H1 (cell line): ENCODE measurements at regions not wholly inside any gene's neighbourhood (a gene's known extent, or its start where the extent isn't known, plus 50 kb on each side); places are given as distances from the start of the nearest gene placed in this dataset.

ENCODE experiments used
- CTCF ChIA-PET: fragments of 300-600 bp; sonication (Branson Sonifier 250); formaldehyde crosslinking; loops from one replicate; lab custom pipeline; 2021; ENCODE audit not compliant: partially characterized antibody; lab: Charles Lee
- POLR2A ChIA-PET: fragments of 300-600 bp; sonication (Branson Sonifier 250); formaldehyde crosslinking; loops from one replicate; lab custom pipeline; 2021; ENCODE audit warnings: inconsistent platforms; ENCODE audit not compliant: partially characterized antibody; lab: Charles Lee
- DNase-seq, 2 experiments: peaks; one replicate each; pipeline versions ENCODE4 v3.0.0 to v3.0.0-alpha.2; 2010 to 2022; ENCODE audit warnings: low spot score in 2 of 2, low read depth in 1 of 2, mixed read lengths in 1 of 2
- FAIRE-seq: peaks from 2 replicates; lab custom pipeline; 2011; peaks lifted over from hg19 to GRCh38; lab: Jason Lieb, UNC
- H2AFZ ChIP-seq: 2 replicates; pipeline ENCODE4 v1.8.1; 2012; ENCODE audit warnings: low read length, inconsistent platforms
- H2AK5ac ChIP-seq: 2 replicates; pipeline ENCODE4 v1.6.1; 2013; ENCODE audit warnings: low read depth, low read length
- H2BK120ac ChIP-seq: replicated peaks from 2 replicates; pipeline ENCODE3; 2013; ENCODE audit warnings: low read depth, low read length, inconsistent platforms
- H2BK12ac ChIP-seq: 2 replicates; pipeline ENCODE4 v1.6.1; 2013; ENCODE audit warnings: low read depth, low read length
- H2BK15ac ChIP-seq: 2 replicates; pipeline ENCODE4 v1.6.1; 2013; ENCODE audit warnings: low read length
- H2BK20ac ChIP-seq: 2 replicates; pipeline ENCODE4 v1.6.1; 2013; ENCODE audit warnings: low read length
- H2BK5ac ChIP-seq: 2 replicates; pipeline ENCODE4 v1.6.1; 2013; ENCODE audit warnings: low read depth, low read length
- H3K14ac ChIP-seq: 2 replicates; pipeline ENCODE4 v1.6.1; 2013; ENCODE audit warnings: inconsistent platforms; ENCODE audit not compliant: insufficient read length
- H3K18ac ChIP-seq: 2 replicates; pipeline ENCODE4 v1.6.1; 2013; ENCODE audit warnings: low read length; ENCODE audit errors: extremely low read depth
- H3K23ac ChIP-seq: 2 replicates; pipeline ENCODE4 v1.6.1; 2013; ENCODE audit warnings: inconsistent platforms; ENCODE audit not compliant: insufficient read length
- H3K23me2 ChIP-seq: 2 replicates; pipeline ENCODE4 v1.6.1; 2013; ENCODE audit warnings: low read depth, low read length
- H3K27ac ChIP-seq: 2 replicates; pipeline ENCODE4 v1.6.1; 2011; ENCODE audit warnings: low read depth, low read length, inconsistent platforms
- H3K27me3 ChIP-seq, 4 experiments: replicated peaks in 1 of 4; 1 replicate in 1 of 4; 2 replicates in 3 of 4; pipeline versions ENCODE4 v1.6.1 to v1.8.1; 2011 to 2013; ENCODE audit warnings: low read length in 3 of 4, mild to moderate bottlenecking in 3 of 4, inconsistent platforms in 2 of 4, mixed read lengths in 2 of 4, moderate library complexity in 1 of 4; ENCODE audit not compliant: control insufficient read depth in 3 of 4, insufficient read depth in 3 of 4; ENCODE audit errors: extremely low read depth in 1 of 4
- H3K36me3 ChIP-seq, 4 experiments: 2 replicates each; pipeline versions ENCODE4 v1.6.1 to v1.8.1; 2011 to 2013; ENCODE audit warnings: mild to moderate bottlenecking in 4 of 4, low read length in 3 of 4, moderate library complexity in 2 of 4, control low read depth in 1 of 4, inconsistent platforms in 1 of 4; ENCODE audit not compliant: insufficient read depth in 4 of 4, control insufficient read depth in 2 of 4
- H3K4ac ChIP-seq: replicated peaks from 2 replicates; pipeline ENCODE3; 2013; ENCODE audit warnings: low read length, low read depth, mixed read lengths, inconsistent platforms; ENCODE audit not compliant: insufficient read length
- H3K4me1 ChIP-seq, 4 experiments: replicated peaks in 1 of 4; 1 replicate in 1 of 4; 2 replicates in 3 of 4; pipeline versions ENCODE4 v1.6.1 to v1.8.1; 2011 to 2013; ENCODE audit warnings: low read length in 3 of 4, inconsistent platforms in 2 of 4, mixed read lengths in 1 of 4; ENCODE audit not compliant: insufficient read depth in 4 of 4, control insufficient read depth in 3 of 4
- H3K4me2 ChIP-seq, 2 experiments: 2 replicates each; pipeline versions ENCODE4 v1.6.1 to v1.8.1; 2011 to 2013; ENCODE audit warnings: low read depth in 2 of 2, low read length in 2 of 2, control low read depth in 1 of 2, inconsistent platforms in 1 of 2, mild to moderate bottlenecking in 1 of 2; ENCODE audit not compliant: insufficient read depth in 1 of 2
- H3K4me3 ChIP-seq, 4 experiments: fragments of 200-600, 300-600 bp in 1 of 4; sonication (generic), shearing (Covaris generic), sonication (Bioruptor Twin) in 1 of 4; 2 replicates each; pipeline versions ENCODE4 v1.5.1 to v1.8.1; 2011 to 2016; ENCODE audit warnings: low read length in 4 of 4, low read depth in 3 of 4, control low read depth in 2 of 4, inconsistent platforms in 2 of 4, mild to moderate bottlenecking in 2 of 4, mixed read lengths in 1 of 4, moderate library complexity in 1 of 4; ENCODE audit not compliant: insufficient read depth in 2 of 4; ENCODE audit errors: extremely low read depth in 1 of 4
- H3K56ac ChIP-seq: replicated peaks from 2 replicates; pipeline ENCODE3; 2013; ENCODE audit warnings: low read depth, mild to moderate bottlenecking, mixed read lengths, low read length, inconsistent platforms; ENCODE audit not compliant: insufficient read length
- H3K79me1 ChIP-seq: 2 replicates; pipeline ENCODE4 v1.6.1; 2013; ENCODE audit warnings: low read depth, low read length, control low read depth
- H3K79me2 ChIP-seq, 2 experiments: 2 replicates each; pipeline versions ENCODE4 v1.6.1 to v1.8.1; 2012 to 2013; ENCODE audit warnings: low read length in 2 of 2, mild to moderate bottlenecking in 2 of 2, inconsistent platforms in 1 of 2; ENCODE audit not compliant: insufficient read depth in 2 of 2, control insufficient read depth in 1 of 2
- H3K9ac ChIP-seq, 4 experiments: replicated peaks in 1 of 4; 1 replicate in 1 of 4; 2 replicates in 3 of 4; pipeline versions ENCODE4 v1.6.1 to v1.8.1; 2011 to 2013; ENCODE audit warnings: low read depth in 3 of 4, low read length in 3 of 4, control low read depth in 2 of 4, mild to moderate bottlenecking in 2 of 4, moderate library complexity in 2 of 4, inconsistent platforms in 1 of 4; ENCODE audit errors: extremely low read depth in 1 of 4
- H3K9me3 ChIP-seq, 2 experiments: 2 replicates each; pipeline versions ENCODE4 v1.6.1 to v1.8.1; 2012 to 2013; ENCODE audit warnings: mild to moderate bottlenecking in 2 of 2, moderate library complexity in 2 of 2, control low read depth in 1 of 2, inconsistent platforms in 1 of 2, low read depth in 1 of 2, low read length in 1 of 2, mixed read lengths in 1 of 2; ENCODE audit not compliant: insufficient read depth in 2 of 2
- H4K20me1 ChIP-seq, 2 experiments: replicated peaks in 1 of 2; 2 replicates each; pipeline versions ENCODE3 to v1.8.1; 2011 to 2013; ENCODE audit warnings: inconsistent platforms in 2 of 2, low read length in 2 of 2, mild to moderate bottlenecking in 1 of 2; ENCODE audit not compliant: insufficient read depth in 2 of 2, control insufficient read depth in 1 of 2
- H4K5ac ChIP-seq: 2 replicates; pipeline ENCODE4 v1.6.1; 2013; ENCODE audit warnings: low read length, low read depth, mixed read lengths, inconsistent platforms; ENCODE audit not compliant: insufficient read length
- H4K8ac ChIP-seq: 2 replicates; pipeline ENCODE4 v1.8.0; 2013; ENCODE audit warnings: mild to moderate bottlenecking, moderate library complexity, low read length, inconsistent platforms; ENCODE audit not compliant: insufficient read depth; ENCODE audit errors: extremely low read depth
- H4K91ac ChIP-seq: replicated peaks from 2 replicates; pipeline ENCODE3; 2013; ENCODE audit warnings: low read length, mixed read lengths, inconsistent platforms; ENCODE audit not compliant: insufficient read length
- BRCA1 ChIP-seq: IDR thresholded peaks from 2 replicates; pipeline ENCODE4 v1.6.1; 2012; ENCODE audit warnings: low read depth, low read length, improper control_type of control experiment
- CTCF ChIP-seq, 3 experiments: IDR thresholded peaks; 1 replicate in 2 of 3; 2 replicates in 1 of 3; pipeline versions ENCODE4 v1.5.1 to v1.6.1; 2011; ENCODE audit warnings: low read length in 3 of 3, mild to moderate bottlenecking in 3 of 3, inconsistent platforms in 2 of 3, low read depth in 1 of 3, moderate library complexity in 1 of 3; ENCODE audit not compliant: insufficient read depth in 1 of 3; ENCODE audit errors: control extremely low read depth in 1 of 3
- EZH2 ChIP-seq: fragments of 200-600 bp; sonication (generic); IDR thresholded peaks from 2 replicates; pipeline ENCODE4 v1.7.1; 2012; ENCODE audit warnings: low read depth, mild to moderate bottlenecking, moderate library complexity, low read length, inconsistent platforms; ENCODE audit not compliant: severe bottlenecking
- GTF2F1 ChIP-seq: IDR thresholded peaks from 2 replicates; pipeline ENCODE4 v1.6.1; 2012; ENCODE audit warnings: low read depth, low read length, improper control_type of control experiment, borderline replicate concordance
- JUND ChIP-seq: IDR thresholded peaks from 2 replicates; pipeline ENCODE4 v1.6.1; 2011; ENCODE audit warnings: mild to moderate bottlenecking, improper control_type of control experiment, low read length
- NANOG ChIP-seq: IDR thresholded peaks from 2 replicates; pipeline ENCODE4 v1.6.1; 2011; ENCODE audit warnings: low read length, low read depth, mild to moderate bottlenecking, inconsistent platforms; ENCODE audit not compliant: insufficient read depth, poor library complexity, severe bottlenecking
- SP2 ChIP-seq: IDR thresholded peaks from 2 replicates; pipeline ENCODE4 v1.6.1; 2012; ENCODE audit warnings: mild to moderate bottlenecking, low read length, inconsistent platforms
- YY1 ChIP-seq: IDR thresholded peaks from 2 replicates; pipeline ENCODE4 v1.6.1; 2011; ENCODE audit warnings: low read depth, mild to moderate bottlenecking, low read length
- WGBS, 2 experiments: shearing (Covaris generic) in 1 of 2; methylation state at CpG; one replicate each; pipeline versions ENCODE4 v1.1.6 to v1.1.7; 2013 to 2015; ENCODE audit warnings: low lambda C conversion rate in 2 of 2, mixed read lengths in 2 of 2, inconsistent platforms in 1 of 2, low coverage in 1 of 2, missing lambda C conversion rate in 1 of 2; ENCODE audit not compliant: insufficient replicate concordance in 2 of 2, insufficient coverage in 1 of 2, insufficient read length in 1 of 2; ENCODE audit errors: extremely low coverage in 1 of 2, missing lambda C conversion rate in 1 of 2; 5-methylcytosine and 5-hydroxymethylcytosine counted together

- Histone ChIP-seq H3K4me2 (no peak overlapping the region), H3K18ac (no peak overlapping the region), H2BK5ac (no peak overlapping the region), H4K20me1 (peaks cover 0 to 5% of the 10 kb centered on the region in 2 experiments), H4K5ac (no peak overlapping the region), H3K56ac (no peak overlapping the region), H3K23ac (no peak overlapping the region), H3K4me1 (peaks cover 0 to 6% (median 4%) of the 10 kb centered on the region in 4 experiments; a peak in 3 of 7 replicates), H4K91ac (no peak overlapping the region), H3K9ac (no peak overlapping the region), H3K14ac (no peak overlapping the region), H3K27me3 (no peaks in the 10 kb centered on the region), H3K4me3 (no peak overlapping the region), H4K8ac (no peak overlapping the region), H2BK12ac (no peak overlapping the region), H2BK15ac (no peak overlapping the region), H3K79me2 (no peaks in the 10 kb centered on the region), H3K27ac (no peak overlapping the region), H2AFZ (no peak overlapping the region), H2BK120ac (no peak overlapping the region), H3K9me3 (no peaks in the 10 kb centered on the region), H2AK5ac (no peak overlapping the region), H3K36me3 (no peaks in the 10 kb centered on the region), H3K23me2 (peaks cover 5% of the 10 kb centered on the region; the same call in 1 of the 2 replicates), H3K79me1 (no peaks in the 10 kb centered on the region; the same call in 1 of the 2 replicates), H3K4ac (no peak overlapping the region), H2BK20ac (no peak overlapping the region)
- no peak for TF ChIP-seq GTF2F1
- TF ChIP-seq JUND: no peak
- TF ChIP-seq CTCF (IDR thresholded peaks at IDR 0.05; ENCODE audit: control extremely low read depth in 1 of 3, insufficient read depth in 1 of 3, low read depth in 1 of 3, low read length in 3 of 3): no peak
- no peak for TF ChIP-seq SP2
- no peak for TF ChIP-seq BRCA1
- no peak for TF ChIP-seq NANOG
- TF ChIP-seq EZH2: no peak
- TF ChIP-seq YY1: no peak
- ChIA-PET CTCF (interaction anchor here (0.8 kb wide), 1 partner anchor 36 kb away, joined by 3 read pairs; no protein-coding TSS in a partner anchor), POLR2A (no interaction called here)
- 95% methylated on average over 11 of the region's 11 CpGs; no CpG with 5 or more reads in 1 of the 2 experiments for WGBS, 2 experiments
- DNase-seq (no peak), FAIRE-seq (no peak)
Measured at GRCh38 chr22:44603767-44604166, 98.2 kb upstream of the PRR5 start.
